ENCODE measurements at regions not wholly inside any gene's neighbourhood (a gene's known extent, or its start where the extent isn't known, plus 50 kb on each side); places are given as distances from the start of the nearest gene placed in this dataset.

DNA sequence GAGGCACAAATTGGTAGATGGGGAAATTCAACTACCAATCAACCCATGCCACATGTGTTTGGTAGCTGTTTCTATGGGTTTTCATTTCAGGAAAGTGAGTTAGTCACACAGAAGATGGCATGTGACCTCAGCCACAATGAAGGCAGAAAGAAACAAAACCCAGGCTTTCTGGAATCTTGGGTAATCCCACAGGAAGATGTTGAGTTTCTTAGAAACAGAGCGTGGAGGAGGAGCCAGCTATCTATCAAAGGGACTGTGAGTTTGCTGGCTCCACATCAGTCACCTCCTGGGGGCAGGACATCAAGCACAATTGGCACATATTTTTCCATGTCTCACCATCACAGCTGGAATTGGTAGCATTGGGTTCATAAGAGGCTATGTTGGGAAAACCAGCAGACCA is 188.9 kb upstream of the PLXNA2 start:
- no peak overlapping the region for H3K4me3 ChIP-seq (ENCODE audit: low read depth, low read length)
- TF ChIP-seq, protein P1, sequence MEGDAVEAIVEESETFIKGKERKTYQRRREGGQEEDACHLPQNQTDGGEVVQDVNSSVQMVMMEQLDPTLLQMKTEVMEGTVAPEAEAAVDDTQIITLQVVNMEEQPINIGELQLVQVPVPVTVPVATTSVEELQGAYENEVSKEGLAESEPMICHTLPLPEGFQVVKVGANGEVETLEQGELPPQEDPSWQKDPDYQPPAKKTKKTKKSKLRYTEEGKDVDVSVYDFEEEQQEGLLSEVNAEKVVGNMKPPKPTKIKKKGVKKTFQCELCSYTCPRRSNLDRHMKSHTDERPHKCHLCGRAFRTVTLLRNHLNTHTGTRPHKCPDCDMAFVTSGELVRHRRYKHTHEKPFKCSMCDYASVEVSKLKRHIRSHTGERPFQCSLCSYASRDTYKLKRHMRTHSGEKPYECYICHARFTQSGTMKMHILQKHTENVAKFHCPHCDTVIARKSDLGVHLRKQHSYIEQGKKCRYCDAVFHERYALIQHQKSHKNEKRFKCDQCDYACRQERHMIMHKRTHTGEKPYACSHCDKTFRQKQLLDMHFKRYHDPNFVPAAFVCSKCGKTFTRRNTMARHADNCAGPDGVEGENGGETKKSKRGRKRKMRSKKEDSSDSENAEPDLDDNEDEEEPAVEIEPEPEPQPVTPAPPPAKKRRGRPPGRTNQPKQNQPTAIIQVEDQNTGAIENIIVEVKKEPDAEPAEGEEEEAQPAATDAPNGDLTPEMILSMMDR (IDR thresholded peaks at IDR 0.05; ENCODE audit: low read depth, low read length, missing control alignments): no peak
- in situ Hi-C loops (cut with HindIII; ENCODE audit: low sequenced_read_pairs): no loop called here
- peak; percentile 20 for DNase-seq (ENCODE audit: low read depth)

DNA sequence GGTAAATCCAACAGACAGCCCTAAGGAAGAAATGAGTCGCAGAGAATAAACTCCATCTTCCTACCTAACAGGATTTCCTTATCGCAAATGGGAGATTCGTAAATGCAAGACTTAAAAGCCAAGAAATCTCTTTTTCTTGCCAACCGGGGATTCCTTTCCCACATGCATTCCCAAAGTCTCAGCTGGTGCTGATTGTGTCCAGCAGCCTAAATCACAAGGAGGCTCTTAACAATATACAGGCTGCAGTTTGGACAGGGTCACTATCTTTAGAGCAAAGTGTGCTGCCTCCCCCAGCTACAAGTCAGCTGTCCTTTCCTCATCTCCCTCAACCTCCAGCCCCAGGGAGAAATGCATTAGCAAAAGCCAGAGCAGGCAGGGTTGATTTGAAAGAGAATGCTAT is 189.8 kb upstream of the PLXNA2 start:
- no peak overlapping the region for H3K4me3 ChIP-seq (ENCODE audit: low read depth, low read length)
- no peak for DNase-seq (ENCODE audit: low read depth)
- in situ Hi-C loops (cut with HindIII; ENCODE audit: low sequenced_read_pairs): no loop called here
- TF ChIP-seq, protein P1 (IDR thresholded peaks at IDR 0.05; ENCODE audit: low read depth, low read length, missing control alignments): no peak

DNA sequence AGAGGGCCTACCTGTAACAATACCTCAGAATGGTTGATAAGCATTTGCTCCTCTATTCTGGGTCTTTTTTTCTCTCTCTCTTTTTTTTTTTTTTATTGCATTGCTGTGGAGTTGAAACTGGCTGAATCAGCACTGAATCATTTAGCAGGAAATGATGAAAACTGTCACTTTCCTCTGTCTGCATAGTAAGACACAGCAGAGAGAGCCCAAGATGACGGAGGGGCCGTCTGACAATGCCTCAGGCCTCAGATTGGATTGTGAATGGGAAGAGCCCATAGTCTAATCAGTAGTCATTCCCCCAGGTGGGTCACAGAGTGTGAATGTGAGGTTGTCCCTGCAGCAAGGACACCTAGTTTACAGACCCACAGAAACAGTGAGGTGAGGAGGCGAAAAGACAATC is 193.2 kb upstream of the PLXNA2 start:
- in situ Hi-C loops (cut with HindIII; ENCODE audit: low sequenced_read_pairs): no loop called here
- DNase-seq (ENCODE audit: low read depth): no peak
- TF ChIP-seq, protein P1 (IDR thresholded peaks at IDR 0.05; ENCODE audit: low read depth, low read length, missing control alignments): no peak
- H3K4me3 ChIP-seq (ENCODE audit: low read depth, low read length): no peak overlapping the region

DNA sequence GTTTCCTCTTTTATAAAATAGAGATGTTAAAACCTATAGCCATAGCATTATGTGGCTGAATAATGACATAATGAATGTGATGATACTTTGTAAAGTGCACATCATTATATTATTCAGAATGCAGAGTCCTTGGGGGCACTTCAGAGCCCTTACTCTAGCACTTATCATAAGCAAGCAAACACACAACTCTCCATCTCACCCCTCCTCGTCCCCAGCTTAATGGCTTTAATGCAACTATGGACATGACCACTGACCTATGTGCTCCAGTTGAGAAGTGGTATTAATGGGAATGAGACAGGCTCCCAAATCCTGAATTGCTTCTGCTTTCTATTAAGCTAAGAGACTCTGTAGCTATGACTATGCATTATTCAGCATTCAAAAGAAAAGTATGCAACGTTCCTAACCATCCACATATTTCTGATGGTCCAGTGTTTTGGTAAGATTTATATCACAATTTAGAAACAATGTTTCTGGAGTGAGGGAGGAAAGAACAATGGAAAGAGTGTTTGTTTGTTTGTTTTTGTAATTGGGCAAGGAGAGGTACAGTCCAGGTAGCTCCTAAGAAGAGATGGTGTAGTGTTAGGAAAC is 194.0 kb upstream of the PLXNA2 start:
- H3K4me3 ChIP-seq (ENCODE audit: low read depth, low read length): no peak overlapping the region
- in situ Hi-C loops (cut with HindIII; ENCODE audit: low sequenced_read_pairs): no loop called here
- TF ChIP-seq, protein P1 (IDR thresholded peaks at IDR 0.05; ENCODE audit: low read depth, low read length, missing control alignments): no peak
- DNase-seq (ENCODE audit: low read depth): no peak

DNA sequence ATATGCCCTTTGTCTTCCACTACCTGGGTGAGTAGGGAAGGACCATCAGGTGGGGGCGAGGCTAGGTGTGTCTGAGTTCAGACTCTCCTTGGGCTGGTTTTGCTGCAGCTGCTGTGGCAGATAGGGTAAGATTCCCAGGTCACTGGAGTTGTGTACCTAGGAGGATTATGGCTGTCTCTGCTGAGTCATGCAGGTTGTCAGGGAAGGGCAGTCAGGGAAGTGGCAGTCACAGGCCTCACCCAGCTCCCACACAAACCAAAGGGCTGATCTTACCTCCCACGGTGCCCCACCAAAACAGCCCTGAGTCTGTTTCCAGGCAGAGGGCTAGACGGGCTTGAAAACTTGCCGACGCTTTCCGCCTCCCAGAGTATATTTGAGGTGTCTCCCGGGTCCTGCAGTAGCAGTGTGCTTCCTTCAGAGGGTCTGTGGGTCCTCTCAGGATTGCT is 201.6 kb upstream of the PLXNA2 start:
- in situ Hi-C loops (cut with HindIII; ENCODE audit: low sequenced_read_pairs): no loop called here
- TF ChIP-seq, protein P1 (IDR thresholded peaks at IDR 0.05; ENCODE audit: low read depth, low read length, missing control alignments): no peak
- DNase-seq (ENCODE audit: low read depth): no peak
- H3K4me3 ChIP-seq (ENCODE audit: low read depth, low read length): no peak overlapping the region

DNA sequence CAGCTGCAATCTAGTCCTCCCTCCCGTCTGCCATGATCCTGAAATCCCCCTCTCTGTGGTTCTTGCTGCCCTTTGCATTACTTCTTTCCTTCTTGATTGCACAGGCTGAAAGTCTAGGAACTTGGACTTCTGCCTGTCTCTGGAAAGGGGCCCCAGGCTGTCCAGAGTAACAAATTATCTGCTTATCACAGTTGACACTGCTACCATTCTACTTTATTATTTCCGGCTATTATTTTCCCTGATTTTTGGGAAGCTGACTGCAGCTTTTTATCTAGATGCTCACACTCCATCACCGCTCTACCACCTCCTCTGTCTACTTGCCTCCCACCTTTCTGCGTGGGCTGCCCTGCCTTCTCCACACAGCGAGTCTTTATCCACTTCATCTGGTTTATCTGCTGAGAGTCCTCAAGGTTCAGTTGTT is 202.1 kb upstream of the PLXNA2 start:
- no peak for DNase-seq (ENCODE audit: low read depth)
- TF ChIP-seq, protein P1 (IDR thresholded peaks at IDR 0.05; ENCODE audit: low read depth, low read length, missing control alignments): no peak
- in situ Hi-C loops (cut with HindIII; ENCODE audit: low sequenced_read_pairs): no loop called here
- no peak overlapping the region for H3K4me3 ChIP-seq (ENCODE audit: low read depth, low read length)

Measured in astrocyte of the cerebellum (primary cell).